NCI-H82 (cell line): ENCODE measurements at regions not wholly inside any gene's neighbourhood (a gene's known extent, or its start where the extent isn't known, plus 50 kb on each side); places are given as distances from the start of the nearest gene placed in this dataset.

Source experiments
- DNase-seq: peaks from one replicate; lab custom pipeline; 2025; lab: John Stamatoyannopoulos, UW

- DNase-seq, result no peak
These were observed 243.7 kb upstream of the PHYHIPL start for GRCh38 chr10:58932577-58933314.

DNA sequence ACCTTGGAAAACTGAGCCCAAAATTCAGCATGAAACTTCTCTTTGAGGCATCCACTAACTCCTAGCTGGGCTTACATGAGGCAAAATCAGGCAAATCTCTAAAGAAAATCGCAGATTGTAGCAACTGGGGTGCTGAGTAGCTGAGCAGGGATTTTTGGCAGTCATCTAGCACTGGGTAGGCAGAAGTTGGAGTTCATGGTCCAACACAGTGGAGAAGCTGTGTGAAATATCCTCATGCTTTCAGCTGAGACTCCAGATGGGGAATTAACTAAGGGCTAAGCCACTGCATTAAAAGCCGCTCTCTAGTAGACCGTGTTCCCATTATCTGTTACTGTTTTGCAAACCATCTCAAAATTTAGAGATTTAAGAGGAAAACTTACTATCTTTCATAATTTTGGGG lies 240.1 kb upstream of the PHYHIPL start:
- DNase-seq, result peak; percentile 56

DNA sequence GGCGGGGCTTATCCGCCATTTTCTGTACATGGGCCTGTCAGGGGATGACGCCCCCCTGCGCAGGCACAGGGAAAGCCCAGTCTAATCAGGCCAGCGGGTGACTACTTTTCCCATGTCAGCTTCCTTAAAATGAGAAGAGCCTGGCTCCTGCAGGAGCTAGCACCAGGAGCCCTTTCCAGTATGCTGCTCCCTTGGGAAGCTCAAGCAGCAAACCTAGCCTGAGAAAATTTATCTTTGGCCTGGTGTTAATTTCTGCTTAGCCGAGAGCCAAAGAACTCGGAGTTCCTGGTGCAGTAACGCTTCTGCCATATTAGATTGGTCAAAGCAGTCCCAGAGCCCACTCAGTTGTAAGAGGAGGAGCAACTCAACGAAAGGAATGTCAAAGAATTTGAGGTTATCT lies 239.0 kb upstream of the PHYHIPL start:
- no peak for DNase-seq

DNA sequence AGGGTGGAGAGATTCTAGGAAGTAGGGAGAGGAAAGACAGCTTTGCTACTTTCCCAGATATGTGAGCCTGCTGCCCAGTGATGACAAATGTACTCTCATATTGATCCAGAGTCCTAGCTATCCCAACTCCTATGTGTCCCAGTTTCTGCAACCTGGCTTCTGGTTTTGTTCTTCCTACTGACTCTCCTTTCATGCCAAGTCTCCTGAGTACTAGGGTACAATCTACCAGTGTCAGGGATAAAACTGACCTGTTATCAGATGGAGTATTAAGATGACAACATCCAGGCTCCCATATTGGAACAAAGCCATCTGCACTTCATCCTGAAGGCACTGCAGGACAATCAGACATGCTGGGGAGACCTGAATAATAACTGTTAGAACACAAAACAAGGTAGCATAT lies 233.7 kb upstream of the PHYHIPL start:
- no peak for DNase-seq

- DNase-seq, result no peak
These were observed 233.1 kb upstream of the PHYHIPL start for GRCh38 chr10:58943256-58943890.

- no peak for DNase-seq
These were observed 232.5 kb upstream of the PHYHIPL start for GRCh38 chr10:58943960-58944359.

- no peak for DNase-seq
These were observed 228.1 kb upstream of the PHYHIPL start for GRCh38 chr10:58948303-58948702.

GRCh38 chr10:58950618-58951017 lies 225.8 kb upstream of the PHYHIPL start:
- no peak for DNase-seq

- DNase-seq, result no peak
These were observed 225.4 kb upstream of the PHYHIPL start for GRCh38 chr10:58951087-58951486.

- DNase-seq, result no peak
These were observed 224.7 kb upstream of the PHYHIPL start for GRCh38 chr10:58951746-58952145.

DNA sequence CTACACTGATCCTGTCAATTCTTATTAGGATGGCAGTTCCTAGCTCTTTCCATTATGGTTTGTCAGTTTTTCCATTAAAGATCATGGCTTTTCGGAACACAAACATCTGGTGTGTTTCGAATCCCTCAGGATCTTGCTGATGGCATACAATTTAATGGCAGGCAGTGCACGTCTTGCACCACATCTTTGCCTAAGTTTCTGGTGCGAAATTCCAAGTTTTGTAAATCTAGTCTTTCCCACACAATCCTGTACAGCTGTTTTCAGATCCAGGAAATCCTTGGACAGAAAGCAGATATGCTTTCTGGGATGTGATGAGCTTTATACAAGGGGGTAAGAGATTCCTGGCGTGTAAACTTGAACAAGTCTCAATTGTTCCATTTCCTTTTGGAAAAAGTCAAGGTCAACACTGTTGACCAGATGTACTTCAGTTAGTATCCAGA lies 224.3 kb upstream of the PHYHIPL start:
- DNase-seq, result no peak

DNA sequence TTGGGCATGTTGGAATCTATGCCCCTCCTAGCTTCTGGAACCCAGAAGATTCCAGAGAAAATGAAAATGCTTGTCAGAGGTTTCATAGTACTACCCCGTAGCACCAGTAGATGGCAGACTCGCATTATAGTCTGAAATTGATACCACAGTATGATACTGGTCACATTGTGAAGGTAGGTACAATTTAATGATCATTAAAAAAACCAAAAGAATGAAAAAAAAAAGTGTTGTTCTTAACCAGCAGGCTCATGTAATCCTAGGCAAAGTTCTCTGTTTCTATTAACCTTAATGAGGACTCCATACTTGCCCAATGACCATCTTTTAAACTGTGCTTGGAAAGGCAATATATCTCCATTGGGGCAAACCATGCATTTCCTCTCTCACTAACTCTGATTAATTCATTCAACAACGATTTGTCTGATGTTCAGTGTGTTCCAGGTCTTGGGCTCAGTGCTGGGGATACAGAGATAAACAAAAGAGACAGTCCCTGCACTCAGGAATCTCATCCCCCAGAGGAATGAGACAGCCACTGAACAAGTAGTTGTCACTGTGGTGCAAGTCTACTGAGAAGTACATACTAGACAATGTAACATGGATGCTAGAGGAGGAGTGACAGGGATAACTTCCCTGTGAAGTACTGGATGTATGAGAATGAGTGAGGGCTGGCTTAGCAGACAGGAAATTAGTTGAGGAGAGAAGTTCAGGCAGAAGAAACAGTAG lies 223.5 kb upstream of the PHYHIPL start:
- peak; percentile 67 for DNase-seq

DNA sequence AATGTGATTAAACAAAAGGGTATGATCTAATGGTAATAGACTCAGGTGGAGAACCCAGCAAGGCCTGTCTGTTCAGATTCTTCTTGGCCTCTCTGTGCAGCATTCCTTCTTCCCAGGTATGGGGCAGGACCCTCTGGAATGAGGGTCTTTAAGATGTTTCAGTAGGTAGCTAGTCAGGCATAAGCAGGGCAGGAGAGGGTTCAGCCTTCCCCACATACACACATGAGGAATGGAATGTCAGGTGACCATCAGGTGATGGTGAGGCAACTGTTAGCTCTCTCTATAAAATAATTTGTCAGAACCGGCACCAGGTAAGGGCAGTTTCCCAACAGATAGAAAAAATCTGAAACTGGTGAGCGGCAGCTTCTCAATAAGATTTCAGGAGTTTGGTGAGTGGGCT lies 222.3 kb upstream of the PHYHIPL start:
- no peak for DNase-seq

- no peak for DNase-seq
These were observed 220.8 kb upstream of the PHYHIPL start for GRCh38 chr10:58955615-58956014.

GRCh38 chr10:58956926-58957325 lies 219.5 kb upstream of the PHYHIPL start:
- DNase-seq, result no peak

DNA sequence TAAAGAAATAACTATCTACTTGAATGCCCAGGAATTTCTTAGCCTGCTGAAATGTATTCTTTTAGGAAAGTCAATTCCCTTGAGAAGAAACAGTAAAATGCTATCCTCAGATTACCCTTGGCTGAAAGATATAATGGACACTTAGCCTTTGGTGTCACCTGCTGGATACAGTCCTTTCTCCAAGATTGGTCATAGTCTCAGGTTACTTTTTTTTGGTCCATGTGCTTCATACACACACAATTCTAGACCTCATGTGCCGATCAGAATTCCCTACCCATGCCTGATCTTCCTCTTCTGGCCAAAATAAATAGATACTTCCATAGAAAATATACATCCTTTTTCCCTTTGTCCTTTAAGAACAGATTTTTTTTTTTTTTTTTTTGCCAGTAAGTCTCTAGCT lies 218.9 kb upstream of the PHYHIPL start:
- DNase-seq, result no peak

GRCh38 chr10:58963101-58963534 lies 213.3 kb upstream of the PHYHIPL start:
- DNase-seq, result peak; percentile 55

DNA sequence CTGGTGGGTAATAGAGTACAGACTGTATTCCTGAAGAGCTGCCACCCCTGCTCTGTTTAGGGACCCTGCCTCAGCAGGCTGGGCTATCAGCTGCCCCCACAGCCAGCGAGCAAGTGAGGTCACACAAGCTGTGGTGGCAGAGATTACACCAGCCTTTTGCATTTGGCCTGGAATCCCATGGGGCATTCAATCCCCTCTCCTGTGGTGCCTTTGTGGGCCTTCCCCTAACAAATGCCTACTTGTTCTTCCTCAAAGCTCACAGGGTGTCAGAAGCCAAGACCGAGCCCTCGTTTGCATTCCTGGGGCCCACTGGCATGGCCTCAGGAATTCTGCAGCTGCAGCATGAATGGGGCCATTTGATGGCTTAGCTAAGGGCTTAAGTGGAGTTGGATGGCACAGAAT lies 212.7 kb upstream of the PHYHIPL start:
- DNase-seq, result no peak

DNA sequence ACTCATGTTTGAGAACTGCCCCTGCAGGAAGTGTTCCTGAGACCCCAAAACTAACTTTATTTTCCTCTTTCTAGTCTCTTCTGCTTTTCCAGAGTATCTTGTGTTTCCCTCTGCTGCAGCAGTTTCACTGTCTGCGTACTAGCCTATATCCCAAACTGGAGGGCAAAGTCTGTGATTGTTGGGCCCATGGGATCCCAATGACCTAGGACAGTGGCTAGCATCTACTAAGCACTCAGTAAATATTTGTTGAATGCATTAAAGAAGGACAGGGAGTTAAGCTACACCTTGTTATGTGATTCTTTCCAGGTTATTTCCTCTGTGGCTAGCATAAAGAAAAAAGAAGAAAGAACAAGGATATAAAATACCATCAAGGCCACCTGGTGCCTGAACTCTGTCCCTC lies 210.6 kb upstream of the PHYHIPL start:
- no peak for DNase-seq

DNA sequence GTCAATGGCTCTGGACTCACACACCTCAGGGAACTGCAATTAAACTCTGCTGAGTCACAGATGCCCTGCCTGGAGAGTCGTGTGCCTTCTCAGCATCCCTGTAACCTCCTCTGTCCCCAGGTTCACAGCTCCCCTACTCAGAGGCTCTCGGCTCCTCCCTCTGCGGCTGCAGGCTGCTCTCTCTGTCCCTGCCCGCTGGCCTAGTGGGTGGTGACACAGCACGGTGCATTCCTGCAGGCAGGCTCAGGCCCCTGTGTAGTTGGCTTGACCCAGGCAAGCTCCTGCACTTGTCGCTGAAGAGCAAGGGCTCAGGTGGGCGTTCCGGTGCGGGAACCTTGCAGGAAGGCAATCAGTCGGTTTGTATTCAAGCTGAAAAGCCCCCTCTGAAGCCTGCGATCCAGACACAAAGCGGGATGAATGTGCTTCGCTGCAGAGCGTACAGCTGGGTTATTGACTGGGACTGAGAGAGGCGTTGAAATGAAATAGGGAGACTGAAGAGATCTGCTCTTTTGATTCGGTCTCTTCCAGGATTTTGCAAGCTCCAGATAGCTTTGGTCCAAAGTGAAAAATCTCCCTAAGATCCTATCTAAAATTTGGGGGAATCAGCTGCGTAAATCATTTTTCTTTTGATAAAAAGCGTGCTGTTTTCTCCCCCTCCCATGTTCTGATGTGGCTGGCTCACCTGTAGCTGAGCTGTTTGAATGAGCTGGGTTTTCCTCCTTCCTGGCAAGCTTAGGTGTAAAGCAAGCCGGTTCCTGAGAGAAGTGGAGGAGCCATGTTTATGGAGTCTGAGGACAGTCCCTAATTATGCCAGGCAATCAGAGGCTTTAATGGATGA lies 208.7 kb upstream of the PHYHIPL start:
- no peak for DNase-seq

DNA sequence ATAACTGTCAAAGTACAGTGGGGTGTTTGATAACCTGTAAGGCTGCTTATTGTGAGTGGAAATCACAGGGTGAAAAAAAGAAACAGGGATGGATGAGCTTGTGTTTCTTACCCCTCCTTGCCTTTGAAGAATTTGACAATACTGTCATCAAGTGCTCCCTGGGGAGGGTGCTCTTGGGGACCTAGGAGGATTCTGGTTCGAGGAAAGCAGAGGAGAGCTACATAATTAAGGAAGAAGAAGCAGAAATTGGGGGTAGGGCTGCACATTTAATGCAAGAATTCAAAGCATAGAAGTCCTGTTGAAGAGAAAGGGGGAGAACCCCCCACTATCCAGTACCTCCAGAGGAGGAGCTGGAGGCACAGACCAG lies 208.1 kb upstream of the PHYHIPL start:
- no peak for DNase-seq

DNA sequence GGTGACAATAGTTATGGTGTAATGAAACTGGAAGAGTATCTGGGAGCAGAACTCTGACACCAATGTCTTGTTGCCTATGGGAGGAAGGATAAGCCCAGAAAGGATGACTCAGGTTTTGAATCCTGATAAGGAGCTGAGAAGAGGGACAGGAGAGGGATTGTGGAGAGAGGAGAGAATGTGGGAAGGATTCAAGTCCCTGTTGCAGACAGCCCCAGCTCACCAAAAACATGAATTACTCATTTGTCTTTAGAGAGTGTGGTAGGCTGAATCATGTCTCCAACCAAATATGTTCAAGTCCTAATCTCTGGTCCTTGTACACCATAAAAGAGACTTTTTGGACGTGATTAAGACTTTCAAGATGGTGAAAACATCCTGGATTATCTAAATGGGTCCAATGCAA lies 206.9 kb upstream of the PHYHIPL start:
- DNase-seq, result no peak
